ENCODE measurements at regions not wholly inside any gene's neighbourhood (a gene's known extent, or its start where the extent isn't known, plus 50 kb on each side); places are given as distances from the start of the nearest gene placed in this dataset.

- no peaks in the 10 kb centered on the region for H3K27me3 ChIP-seq (ENCODE audit: control insufficient read depth, extremely low read depth, insufficient read depth, low read length)
- no peak overlapping the region for H2AFZ ChIP-seq (ENCODE audit: control insufficient read depth, low read length)
- no peak overlapping the region for H3K27ac ChIP-seq (ENCODE audit: control insufficient read depth, insufficient read depth, low read length)
- TF ChIP-seq EZH2 (IDR thresholded peaks at IDR 0.05; ENCODE audit: low read length), result no peak
- TF ChIP-seq CTCF (optimal IDR thresholded peaks at IDR 0.05 in 1 of 3, IDR thresholded peaks at IDR 0.05 in 1 of 3, conservative IDR thresholded peaks at IDR 0.05 in 1 of 3; ENCODE audit: extremely low read depth in 1 of 3, insufficient read depth in 2 of 3, low read length in 3 of 3), result no peak
- H4K20me1 ChIP-seq (ENCODE audit: control insufficient read depth, extremely low read depth, insufficient read depth, low read length), result no peaks in the 10 kb centered on the region
- dilution Hi-C loops (cut with MboI; ENCODE audit: extremely low pct_ligation_motif_present, low sequenced_read_pairs), result no loop called here
- no peaks in the 10 kb centered on the region for H3K79me2 ChIP-seq (ENCODE audit: control insufficient read depth, insufficient read depth, low read length)
- no peaks in the 10 kb centered on the region for H3K4me1 ChIP-seq (ENCODE audit: control insufficient read depth, extremely low read depth, insufficient read depth, low read length)
- no peak for DNase-seq (ENCODE audit: low read depth, low spot score)
- no peak overlapping the region for H3K9ac ChIP-seq (ENCODE audit: control insufficient read depth, extremely low read depth, insufficient read depth, low read length)
- FAIRE-seq, result no peak
- no peaks in the 10 kb centered on the region for H3K9me1 ChIP-seq (ENCODE audit: control insufficient read depth, extremely low read depth, insufficient read depth, low read length)
- H3K9me3 ChIP-seq (ENCODE audit: control insufficient read depth, low read depth, low read length), result peaks cover 2% of the 10 kb centered on the region
- no peak overlapping the region for H3K4me3 ChIP-seq (ENCODE audit: control insufficient read depth in 2 of 3, extremely low read depth in 1 of 3, insufficient read depth in 2 of 3, low read depth in 1 of 3, low read length in 3 of 3)
- H3K36me3 ChIP-seq (ENCODE audit: control insufficient read depth in 2 of 2, extremely low read depth in 1 of 2, insufficient read depth in 2 of 2, low read length in 2 of 2), result no peaks in the 10 kb centered on the region
- H3K4me2 ChIP-seq (ENCODE audit: control insufficient read depth, extremely low read depth, insufficient read depth, low read depth, low read length), result no peak overlapping the region
Observed at GRCh38 chrX:82161195-82161594, 959.3 kb downstream of the SH3BGRL start.

- Histone ChIP-seq H3K79me2 (ENCODE audit: control insufficient read depth, insufficient read depth, low read length) (no peaks in the 10 kb centered on the region), H3K27me3 (ENCODE audit: control insufficient read depth, extremely low read depth, insufficient read depth, low read length) (no peaks in the 10 kb centered on the region), H3K36me3 (ENCODE audit: control insufficient read depth in 2 of 2, extremely low read depth in 1 of 2, insufficient read depth in 2 of 2, low read length in 2 of 2) (no peaks in the 10 kb centered on the region), H3K4me2 (ENCODE audit: control insufficient read depth, extremely low read depth, insufficient read depth, low read depth, low read length) (no peak overlapping the region), H2AFZ (ENCODE audit: control insufficient read depth, low read length) (no peak overlapping the region), H3K4me1 (ENCODE audit: control insufficient read depth, extremely low read depth, insufficient read depth, low read length) (no peaks in the 10 kb centered on the region), H3K9me3 (ENCODE audit: control insufficient read depth, low read depth, low read length) (peaks cover 2% of the 10 kb centered on the region), H3K4me3 (ENCODE audit: control insufficient read depth in 2 of 3, extremely low read depth in 1 of 3, insufficient read depth in 2 of 3, low read depth in 1 of 3, low read length in 3 of 3) (no peak overlapping the region), H3K9me1 (ENCODE audit: control insufficient read depth, extremely low read depth, insufficient read depth, low read length) (no peaks in the 10 kb centered on the region), H3K27ac (ENCODE audit: control insufficient read depth, insufficient read depth, low read length) (no peak overlapping the region), H3K9ac (ENCODE audit: control insufficient read depth, extremely low read depth, insufficient read depth, low read length) (no peak overlapping the region), H4K20me1 (ENCODE audit: control insufficient read depth, extremely low read depth, insufficient read depth, low read length) (no peaks in the 10 kb centered on the region)
- DNase-seq (ENCODE audit: low read depth, low spot score), result no peak
- TF ChIP-seq CTCF (optimal IDR thresholded peaks at IDR 0.05 in 1 of 3, IDR thresholded peaks at IDR 0.05 in 1 of 3, conservative IDR thresholded peaks at IDR 0.05 in 1 of 3; ENCODE audit: extremely low read depth in 1 of 3, insufficient read depth in 2 of 3, low read length in 3 of 3), result no peak
- no peak for TF ChIP-seq EZH2 (IDR thresholded peaks at IDR 0.05; ENCODE audit: low read length)
- FAIRE-seq, result no peak
- dilution Hi-C loops (cut with MboI; ENCODE audit: extremely low pct_ligation_motif_present, low sequenced_read_pairs), result no loop called here
Observed at GRCh38 chrX:82163701-82164100, 961.8 kb downstream of the SH3BGRL start.
